ENCODE measurements at regions not wholly inside any gene's neighbourhood (a gene's known extent, or its start where the extent isn't known, plus 50 kb on each side); places are given as distances from the start of the nearest gene placed in this dataset.

DNA sequence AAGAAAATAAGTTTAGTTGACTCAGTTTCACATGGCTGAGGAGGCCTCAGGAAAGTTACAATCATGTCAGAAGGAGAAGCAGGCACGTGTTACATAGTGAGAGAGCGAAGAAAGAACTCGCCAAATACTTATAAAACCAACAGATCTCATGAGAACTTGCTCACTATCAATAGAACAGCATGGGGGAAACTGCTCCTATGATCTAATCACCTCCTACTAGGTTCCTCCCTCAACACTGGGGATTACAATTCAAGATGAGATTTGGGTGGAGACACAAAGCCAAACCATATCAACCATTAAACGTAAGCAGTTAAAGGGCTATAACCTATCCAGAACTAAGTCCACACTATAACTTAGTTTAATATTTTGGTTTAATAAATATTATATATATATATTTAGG lies 113.8 kb upstream of the ADGRL3 start (continued):
- TF ChIP-seq TBP (IDR thresholded peaks at IDR 0.05; ENCODE audit: low read depth, low read length): no peak
- no peak for TF ChIP-seq RFX5 (IDR thresholded peaks at IDR 0.05; ENCODE audit: borderline replicate concordance, low read depth, low read length)
- no peak for TF ChIP-seq CBX5 (IDR thresholded peaks at IDR 0.05; ENCODE audit: low read depth, low read length)
- no peak for TF ChIP-seq CHD1 (IDR thresholded peaks at IDR 0.05; ENCODE audit: low read depth, low read length)
- no peak for TF ChIP-seq MAFK (IDR thresholded peaks at IDR 0.05; ENCODE audit: low read depth, low read length)
- no peak for TF ChIP-seq SAP30 (IDR thresholded peaks at IDR 0.05; ENCODE audit: insufficient read depth, insufficient replicate concordance, low read length)
- TF ChIP-seq HDAC2 (IDR thresholded peaks at IDR 0.05; ENCODE audit: borderline replicate concordance in 1 of 2, low read depth in 2 of 2, low read length in 2 of 2): no peak
